Stromal cell of bone marrow (primary cell): ENCODE measurements at regions not wholly inside any gene's neighbourhood (a gene's known extent, or its start where the extent isn't known, plus 50 kb on each side); places are given as distances from the start of the nearest gene placed in this dataset.
A peak's percentile ranks its signal among the peaks of the same experiment; 100 is the strongest.
"Not testable (repeated sequence)": the region's sequence is repeated elsewhere in the genome, so short reads cannot be mapped to it uniquely, and the experiment has no call there.

ENCODE experiments used
- DNase-seq: peaks from one replicate; pipeline ENCODE4 v3.0.0-alpha.2; 2012; ENCODE audit warnings: low read depth

DNA sequence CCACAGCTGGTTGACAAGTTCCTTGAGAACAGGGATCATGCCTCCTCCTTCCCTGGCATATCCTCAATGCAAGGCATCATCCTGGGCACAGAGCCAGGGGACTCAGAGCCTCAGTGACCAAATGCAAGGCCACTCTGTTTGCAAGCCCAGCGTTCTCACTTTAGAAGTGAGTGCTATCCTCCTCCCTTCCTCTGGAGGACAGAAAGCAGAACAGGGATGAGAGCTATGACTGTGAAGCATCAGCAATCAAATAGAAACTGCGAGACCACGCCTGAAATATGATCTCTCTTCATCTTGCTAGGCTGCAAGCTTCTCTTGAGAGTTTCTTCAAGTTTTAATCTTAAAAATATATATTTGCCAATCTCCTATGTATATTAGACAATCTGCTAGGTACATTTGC lies 119.8 kb downstream of the LRATD1 start:
- no peak for DNase-seq

DNA sequence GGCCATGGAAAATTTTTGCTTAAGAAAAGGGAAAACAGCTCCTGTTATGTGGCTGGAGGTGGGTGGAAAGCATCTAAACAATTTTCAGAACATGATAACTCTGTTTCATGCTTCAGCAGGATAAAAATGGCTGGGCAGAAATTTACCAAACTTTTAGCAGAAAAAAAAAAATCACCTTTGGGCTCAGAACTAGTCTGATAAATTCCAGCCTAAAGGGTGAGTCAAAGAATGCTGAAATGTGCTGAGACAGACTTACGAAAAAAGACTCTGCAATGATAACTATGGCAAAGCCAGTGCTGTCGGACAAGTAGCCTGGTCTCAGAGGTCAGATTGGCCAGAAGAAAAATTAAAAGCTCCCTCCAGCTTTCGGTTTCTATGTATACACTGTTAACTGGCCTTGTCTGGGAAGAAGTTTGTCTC lies 123.6 kb downstream of the LRATD1 start:
- no peak for DNase-seq

DNA sequence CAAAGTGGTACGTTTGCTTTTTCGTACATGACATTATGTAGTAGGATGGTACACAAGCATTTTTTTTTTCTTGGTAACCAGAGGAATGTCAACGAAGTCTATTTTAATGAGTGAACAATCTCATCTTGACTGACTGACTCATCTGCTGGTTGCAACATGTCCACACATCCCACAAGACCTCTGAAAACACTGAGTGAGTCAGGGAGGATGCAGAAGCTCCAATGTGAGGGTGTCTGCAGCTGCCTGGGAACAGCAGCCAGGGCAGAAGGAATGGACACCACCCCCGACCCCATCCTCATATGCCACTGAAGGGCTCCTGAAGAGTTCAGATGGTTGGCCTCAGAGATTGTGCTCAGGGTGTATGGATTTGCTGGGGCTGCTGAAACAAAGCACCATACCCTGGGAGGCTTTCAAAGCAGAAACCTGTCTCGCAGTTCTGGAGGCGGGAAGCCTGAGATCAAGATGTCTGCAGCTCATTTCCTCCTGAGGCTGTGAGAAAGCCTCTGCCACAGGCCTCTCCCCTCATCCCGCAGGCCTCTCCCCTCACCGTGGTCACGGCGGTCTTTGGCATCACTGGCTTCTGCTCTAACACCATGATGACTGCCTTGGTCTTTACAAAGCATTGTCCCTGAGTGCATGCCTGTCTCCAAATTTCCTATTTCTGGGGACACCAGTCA lies 124.6 kb downstream of the LRATD1 start:
- peak; percentile 86 for DNase-seq

DNA sequence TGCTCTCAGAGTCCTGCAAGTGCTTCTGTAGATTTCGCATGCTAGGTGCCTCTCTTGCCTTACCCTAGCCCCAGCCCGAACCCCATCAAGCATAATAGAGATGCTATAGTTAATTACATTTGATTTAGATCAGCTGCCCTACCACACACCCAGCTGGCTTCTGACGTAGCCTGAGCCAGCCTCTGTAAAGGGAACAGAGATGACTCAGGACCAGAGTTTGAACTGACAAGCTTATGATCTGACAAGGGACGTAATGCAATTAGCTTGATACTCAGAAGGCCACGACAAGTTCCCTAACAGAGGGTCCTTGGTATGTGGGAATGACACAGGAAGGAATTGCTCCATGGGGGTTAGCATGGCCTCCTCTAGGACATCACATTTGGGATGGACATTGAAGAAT lies 126.6 kb downstream of the LRATD1 start:
- no peak for DNase-seq

DNA sequence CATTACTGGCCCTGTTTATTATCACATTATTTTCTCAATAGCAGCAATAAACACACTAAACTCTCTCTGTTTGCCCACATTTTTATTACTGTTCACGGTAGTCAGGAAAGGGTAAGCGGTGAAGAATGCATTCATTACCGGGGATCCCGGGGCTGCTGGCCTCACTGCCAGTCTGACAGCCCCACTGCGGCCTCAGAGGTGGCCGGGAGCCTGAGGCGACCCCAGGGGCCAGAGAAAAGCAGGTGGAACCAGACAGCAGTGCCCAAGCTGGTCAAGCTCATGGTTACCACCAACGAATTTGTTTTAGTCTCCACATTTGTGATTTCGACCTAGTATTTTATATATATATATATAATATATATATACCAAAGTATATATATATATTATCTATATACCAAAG lies 127.7 kb downstream of the LRATD1 start:
- no peak for DNase-seq

DNA sequence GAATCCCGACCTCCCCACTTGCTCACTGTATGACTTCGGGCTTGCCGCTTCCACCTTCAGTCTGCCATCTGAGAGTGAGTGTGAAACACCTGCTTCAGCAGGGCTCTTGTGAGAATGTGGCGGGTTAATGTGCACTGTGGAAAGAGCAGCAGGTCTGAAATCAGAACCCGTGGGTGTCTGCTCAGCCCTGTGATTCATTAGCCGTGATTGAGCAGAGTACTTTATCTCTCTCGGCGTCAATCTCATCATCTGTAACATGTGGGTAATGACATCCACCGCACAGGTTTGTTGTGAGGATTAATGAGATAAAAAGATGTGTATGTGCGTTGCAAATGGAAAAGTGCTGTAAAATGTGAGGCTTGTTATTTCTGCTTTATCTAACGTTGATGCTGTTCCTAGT lies 128.6 kb downstream of the LRATD1 start:
- no peak for DNase-seq

DNA sequence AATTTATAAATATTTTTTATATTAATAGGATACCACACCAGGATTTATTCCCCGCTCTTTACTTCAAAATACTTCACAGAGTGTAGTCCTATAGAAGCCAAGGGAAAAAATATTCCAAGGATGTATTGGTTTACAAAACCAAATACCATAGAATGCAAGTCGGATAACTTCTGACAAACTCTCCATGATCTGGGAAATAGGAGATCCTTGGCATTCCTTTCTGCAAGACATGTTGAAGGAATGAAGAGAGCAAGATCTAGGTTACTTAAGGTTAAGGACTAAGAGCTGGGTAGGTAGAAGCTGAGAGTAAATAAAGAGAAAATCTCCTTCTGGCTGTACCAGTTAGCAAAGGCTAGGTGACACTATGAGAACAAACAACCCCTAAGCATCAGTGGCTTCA lies 141.2 kb downstream of the LRATD1 start:
- DNase-seq: no peak

DNA sequence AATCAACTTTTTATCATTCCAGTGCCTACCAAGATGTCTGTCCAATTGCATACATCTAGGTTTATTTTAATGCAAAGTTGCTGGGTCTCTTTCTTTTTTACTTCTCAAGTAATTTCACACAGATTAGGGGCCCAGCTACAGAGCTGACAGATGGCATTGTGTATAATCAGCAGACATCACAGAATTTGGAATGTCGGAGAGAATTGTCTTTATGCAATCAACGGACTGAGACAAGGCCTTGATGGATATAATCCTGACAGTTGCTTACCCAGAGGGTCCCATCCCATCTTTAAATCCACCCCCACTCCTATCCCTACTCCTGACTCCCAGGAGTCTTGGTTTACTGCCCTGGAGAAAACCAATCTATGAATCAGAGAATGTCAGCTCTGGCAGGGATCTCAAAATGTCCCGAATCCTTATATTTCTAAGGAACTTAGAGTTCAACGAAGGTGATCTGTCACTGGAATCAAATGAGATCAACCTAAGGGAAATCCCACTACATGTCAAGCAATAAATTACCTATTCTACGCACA lies 142.0 kb downstream of the LRATD1 start:
- DNase-seq: no peak

DNA sequence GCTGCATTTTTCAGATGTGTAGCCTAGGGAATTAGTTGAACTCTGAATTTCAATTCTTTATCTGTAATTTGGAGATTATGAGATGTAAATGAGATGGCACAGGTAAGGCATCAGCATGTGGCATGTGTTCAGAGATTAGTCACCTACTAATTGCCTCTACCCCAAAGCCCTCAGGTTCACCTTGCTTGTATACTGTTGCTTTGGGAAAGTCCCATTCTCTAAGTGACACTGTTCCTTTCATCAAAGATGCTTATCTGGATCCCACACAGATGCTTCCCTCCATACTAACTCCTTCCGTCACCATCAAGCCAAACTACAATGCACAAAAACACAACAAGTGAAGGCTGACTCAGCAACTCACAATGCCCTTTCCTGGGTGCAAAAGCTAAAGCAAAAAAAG lies 143.7 kb downstream of the LRATD1 start:
- DNase-seq: no peak

DNA sequence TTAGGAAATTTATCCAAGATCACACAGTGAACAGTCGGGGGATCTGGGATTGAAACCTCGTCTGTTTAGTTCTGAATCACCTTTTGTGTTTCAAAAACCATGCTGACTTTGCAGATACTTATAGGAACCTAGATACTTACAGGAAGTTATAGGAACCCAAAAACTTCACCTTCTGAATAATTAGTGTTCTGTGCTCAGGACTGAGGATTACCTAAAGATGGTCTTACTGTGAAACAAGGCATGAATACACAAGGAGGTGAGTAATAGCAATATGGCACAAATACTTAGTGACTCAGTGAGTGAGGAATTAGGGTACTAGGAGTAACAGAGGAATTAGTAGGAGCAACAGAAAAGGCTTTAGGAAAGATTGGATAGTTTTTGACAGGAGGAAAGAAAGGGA lies 145.5 kb downstream of the LRATD1 start:
- no peak for DNase-seq

DNA sequence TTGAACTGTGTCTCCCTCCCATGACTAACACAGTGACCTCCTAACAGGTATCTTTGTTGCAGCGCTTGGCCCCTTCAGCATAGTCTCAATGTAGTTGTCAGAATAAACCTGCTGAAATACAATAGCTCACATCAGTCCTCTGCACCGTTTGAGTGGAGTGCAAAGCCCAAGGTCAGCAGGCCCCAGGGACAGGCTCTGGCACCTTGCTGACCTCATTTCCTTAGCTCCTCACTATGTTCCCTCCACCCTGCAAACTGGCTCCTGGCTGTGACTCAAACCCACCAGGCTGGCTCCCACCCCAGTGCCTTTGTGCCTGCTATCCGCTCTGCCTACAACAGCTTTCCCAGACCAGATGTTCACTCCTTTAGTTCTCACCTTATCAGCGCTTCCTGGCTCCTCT lies 146.7 kb downstream of the LRATD1 start:
- no peak for DNase-seq

DNA sequence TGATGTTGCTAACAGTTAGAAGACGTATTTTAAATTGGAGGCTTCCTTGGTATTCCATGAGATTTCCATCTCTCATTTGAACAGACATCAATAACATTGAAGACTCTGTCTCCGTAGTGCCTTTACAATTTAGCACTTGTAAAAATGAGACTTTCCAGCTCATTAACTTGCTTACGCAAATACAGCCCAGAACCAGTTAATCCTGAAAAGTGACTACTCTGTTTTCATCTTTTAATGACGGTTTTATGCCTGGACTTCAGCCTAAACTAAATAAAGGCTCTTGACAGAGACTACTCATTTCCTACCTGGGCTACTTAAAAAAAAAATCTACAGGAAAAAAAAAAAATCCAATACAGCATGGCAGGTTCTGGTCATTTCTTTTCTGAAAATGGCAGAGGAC lies 148.6 kb downstream of the LRATD1 start:
- DNase-seq: no peak

DNA sequence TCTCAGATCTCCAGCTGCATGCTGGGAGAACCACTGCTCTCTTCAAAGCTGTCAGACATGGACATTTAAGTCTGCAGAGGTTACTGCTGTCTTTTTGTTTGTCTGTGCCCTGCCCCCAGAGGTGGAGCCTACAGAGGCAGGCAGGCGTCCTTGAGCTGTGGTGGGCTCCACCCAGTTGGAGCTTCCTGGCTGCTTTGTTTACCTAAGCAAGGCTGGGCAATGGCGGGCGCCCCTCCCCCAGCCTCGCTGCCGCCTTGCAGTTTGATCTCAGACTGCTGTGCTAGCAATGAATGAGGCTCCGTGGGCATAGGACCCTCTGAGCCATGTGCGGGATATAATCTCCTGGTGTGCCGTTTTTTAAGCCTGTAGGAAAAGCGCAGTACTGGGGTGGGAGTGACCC lies 156.3 kb downstream of the LRATD1 start:
- not testable (repeated sequence) for DNase-seq

DNA sequence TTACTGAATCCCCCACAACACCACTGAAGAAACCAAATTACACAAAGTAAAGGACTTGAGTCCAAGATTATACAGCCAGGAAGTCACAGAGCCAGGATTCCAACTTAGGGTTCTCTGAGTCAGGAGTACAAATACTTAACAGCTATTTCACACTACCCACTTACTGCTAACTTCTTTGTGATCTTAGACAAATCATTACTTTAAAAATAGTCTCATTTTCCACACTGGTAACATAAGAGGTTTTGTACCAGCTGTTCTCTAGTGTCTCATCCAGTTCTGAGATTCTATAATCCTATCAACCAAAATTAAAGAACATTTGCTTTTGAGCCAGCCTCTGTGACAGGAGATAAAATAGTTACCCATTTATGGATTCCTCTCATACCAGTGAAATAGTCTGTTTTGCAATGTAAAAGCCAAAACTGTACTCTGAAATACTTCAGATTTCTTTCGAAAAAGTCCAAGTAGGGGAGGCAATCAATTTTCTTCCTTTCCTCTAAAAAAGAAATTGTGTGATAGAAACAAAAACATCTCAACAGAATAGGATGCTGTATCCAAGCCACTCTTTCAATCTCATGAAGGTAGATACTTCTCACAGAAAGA lies 157.6 kb downstream of the LRATD1 start:
- no peak for DNase-seq

DNA sequence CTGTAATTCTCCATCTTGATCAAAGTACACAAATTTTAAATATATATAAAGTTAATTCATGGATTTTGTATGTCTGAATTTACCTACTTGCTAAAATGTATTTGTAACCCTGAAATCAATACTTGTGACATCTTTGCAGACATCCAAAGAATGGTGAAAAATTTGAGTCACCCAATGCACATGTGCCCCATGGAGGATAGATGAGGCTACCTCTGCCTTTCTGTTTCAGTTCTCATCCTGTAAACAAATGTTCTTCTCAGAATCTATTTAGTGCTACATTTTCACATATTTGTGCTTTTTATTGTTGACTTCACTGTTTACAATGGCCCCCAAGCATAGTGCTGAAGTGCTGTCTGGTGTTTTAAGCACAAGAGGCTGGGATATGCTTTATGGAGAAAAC lies 171.5 kb downstream of the LRATD1 start:
- no peak for DNase-seq

DNA sequence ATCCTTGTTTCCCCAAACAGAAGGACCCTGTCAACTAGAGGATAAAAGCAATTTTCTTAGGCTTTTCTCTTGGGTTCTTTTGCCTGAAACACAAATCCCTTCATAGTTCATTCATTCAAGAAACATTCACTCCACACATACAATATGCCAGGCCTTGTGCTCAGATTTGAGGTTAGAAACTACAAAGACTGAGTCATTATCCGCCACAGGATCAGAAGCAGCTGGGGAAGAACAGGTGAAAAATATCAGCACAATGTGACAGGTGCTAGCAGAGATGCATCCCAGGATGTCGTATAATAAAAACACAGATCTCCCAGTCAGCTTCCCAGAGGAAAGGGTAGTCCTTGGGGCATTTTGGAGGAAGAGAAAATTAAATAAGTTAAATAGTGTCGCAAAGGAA lies 172.4 kb downstream of the LRATD1 start:
- DNase-seq: no peak

DNA sequence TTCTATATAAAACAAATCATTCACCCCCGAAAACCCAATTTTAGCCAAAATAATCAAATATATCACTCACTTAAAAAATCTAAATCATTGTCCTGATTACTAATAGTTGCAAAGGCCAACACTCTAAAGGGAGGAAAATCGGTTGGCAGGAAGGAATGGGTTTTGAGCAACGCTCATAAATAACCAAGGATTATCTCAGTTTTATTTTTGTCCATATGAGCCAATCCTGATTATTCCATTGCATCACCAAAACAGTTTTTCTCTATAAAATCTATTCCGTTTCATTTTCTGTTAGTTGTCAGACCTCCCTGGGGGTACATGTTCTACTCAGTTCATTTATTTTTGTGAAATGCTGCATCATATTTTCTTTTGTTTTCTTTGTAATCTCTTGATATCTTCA lies 174.1 kb downstream of the LRATD1 start:
- peak; percentile 19 for DNase-seq

DNA sequence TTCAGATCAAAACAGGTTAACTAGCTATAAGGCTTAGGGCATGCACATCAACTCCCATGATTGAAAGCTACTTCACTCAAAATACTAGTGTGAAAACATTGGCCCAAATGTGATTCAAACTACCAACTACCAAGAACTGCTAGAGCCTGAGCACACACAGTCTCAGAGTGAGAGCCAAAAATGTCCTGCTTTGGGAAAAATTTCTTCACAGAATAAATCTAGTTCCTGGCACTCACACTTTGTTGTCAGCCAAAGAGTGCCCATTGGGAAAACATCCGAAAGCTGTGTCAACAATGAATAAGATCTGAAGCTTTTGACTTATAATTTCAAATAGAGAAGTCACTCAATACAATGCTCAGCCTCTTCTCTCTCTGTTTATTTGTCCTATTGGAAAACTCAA lies 182.7 kb downstream of the LRATD1 start:
- peak; percentile 51 for DNase-seq

DNA sequence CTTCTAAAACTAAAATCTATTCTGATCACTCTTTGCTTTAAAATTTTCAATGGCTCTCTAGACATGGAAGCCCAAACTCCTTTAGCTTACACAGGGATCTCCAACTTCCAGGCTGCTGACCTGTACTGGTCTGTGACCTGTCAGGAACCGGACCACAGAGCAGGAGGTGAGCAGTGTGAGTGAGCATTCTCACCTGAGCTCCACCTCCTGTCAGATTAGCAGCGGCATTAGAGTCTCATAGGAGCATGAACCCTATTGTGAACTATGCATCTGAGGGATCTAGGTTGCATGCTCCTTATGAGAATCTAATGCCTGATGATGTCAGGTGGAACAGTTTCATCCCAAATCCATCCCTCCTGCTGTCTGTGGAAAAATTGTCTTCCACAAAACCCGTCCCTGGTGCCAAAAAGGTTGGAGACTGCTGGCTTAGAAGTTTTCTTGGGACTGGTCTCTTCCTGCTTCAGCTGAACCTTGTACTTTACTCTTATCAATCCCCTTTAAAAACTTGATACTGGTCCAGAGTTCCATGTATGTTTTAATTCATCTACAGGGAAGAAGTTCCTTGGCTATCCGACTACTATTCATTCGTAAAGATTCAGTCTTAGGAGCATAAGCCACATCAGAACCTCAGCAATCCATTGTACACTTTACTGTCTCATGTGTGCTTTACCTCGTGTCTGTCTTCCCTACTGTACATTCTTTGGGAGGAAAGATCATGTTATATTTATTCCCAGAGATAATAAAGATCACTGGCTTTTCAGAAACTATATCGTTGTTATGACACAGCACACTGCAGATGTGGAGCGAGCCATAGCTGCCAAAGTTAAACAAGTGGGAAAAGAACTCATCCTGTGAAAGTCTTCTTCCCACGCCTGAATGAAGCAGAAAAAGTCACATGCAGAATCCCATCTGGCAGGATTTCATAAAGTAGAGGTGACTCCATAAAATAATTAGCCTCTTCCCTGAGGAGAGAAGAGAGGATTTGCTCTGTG lies 183.8 kb downstream of the LRATD1 start:
- DNase-seq: no peak

DNA sequence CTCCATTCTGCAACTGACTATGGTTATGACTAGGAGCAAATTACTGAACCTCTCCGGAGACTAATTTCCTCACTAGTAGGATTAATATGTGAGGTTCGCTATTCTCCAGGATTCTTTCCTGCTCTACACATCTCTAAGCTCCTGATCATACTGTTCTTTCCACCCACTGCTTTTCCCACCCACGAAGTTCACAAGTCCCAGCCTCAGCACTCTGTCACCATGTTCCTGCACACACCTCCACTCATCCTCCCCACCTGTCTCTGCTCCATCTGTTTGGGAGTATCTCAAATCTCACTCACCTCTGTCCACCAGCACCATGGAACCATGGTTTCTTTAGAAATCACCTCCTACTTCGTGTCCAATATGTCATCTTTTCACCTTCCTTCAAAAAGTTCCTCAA lies 185.3 kb downstream of the LRATD1 start:
- DNase-seq: no peak

DNA sequence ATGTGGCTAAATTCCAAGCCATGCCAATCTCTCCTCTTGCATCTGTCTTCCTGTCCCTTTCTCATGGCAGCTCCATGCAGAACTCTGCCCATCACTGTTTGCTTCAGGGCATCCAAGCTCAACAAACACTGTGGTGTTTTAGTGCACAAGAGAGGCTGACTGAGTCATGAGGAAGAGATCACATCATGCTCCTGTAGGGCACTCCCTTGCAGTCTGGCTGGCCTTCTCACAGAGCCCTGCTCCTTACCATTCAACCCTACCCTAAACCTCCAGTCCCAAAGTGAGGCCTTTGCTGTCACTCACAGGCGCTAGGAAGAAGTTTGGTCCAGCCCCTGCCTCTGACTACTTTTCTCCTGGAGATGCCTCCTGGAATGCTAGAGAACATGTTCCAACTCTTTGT lies 194.0 kb downstream of the LRATD1 start:
- DNase-seq: no peak

DNA sequence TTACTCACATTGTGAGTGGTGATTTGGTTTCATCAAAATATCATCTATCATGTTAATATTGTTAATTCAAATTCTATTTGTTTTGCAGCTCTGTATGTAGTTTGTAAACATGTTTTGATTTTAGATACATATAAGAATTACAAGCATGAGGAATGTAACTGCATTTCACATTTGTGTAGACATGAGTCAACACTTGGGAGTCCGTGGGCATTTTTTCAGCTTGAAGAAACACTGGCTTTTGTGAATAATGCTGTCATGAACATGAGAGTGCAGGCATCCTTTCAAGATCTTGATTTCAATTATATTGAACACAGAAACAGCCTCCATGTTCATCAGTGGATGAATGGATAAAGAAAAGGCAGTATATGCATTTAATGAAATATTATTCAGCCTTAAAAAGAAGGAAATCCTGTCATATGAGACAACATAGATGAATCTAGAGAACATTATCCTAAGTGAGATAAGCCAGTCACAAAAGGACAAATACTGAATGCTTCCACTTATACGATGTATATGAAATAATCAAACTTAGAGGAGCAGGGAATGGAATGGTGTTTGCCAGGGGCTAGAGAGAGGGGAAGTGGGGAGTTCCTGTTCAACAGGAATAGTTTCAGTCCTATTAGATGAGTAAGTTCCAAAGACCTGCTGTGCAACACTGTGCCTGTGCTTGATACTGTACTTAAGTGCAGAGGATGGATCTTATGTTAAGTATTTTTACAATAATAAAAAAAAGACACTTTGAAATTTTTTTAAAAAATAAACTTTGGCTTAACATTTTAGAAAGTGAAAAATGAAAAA lies 194.9 kb downstream of the LRATD1 start:
- no peak for DNase-seq
